ENCODE measurements at regions not wholly inside any gene's neighbourhood (a gene's known extent, or its start where the extent isn't known, plus 50 kb on each side); places are given as distances from the start of the nearest gene placed in this dataset.
A peak's percentile ranks its signal among the peaks of the same experiment; 100 is the strongest.

DNA sequence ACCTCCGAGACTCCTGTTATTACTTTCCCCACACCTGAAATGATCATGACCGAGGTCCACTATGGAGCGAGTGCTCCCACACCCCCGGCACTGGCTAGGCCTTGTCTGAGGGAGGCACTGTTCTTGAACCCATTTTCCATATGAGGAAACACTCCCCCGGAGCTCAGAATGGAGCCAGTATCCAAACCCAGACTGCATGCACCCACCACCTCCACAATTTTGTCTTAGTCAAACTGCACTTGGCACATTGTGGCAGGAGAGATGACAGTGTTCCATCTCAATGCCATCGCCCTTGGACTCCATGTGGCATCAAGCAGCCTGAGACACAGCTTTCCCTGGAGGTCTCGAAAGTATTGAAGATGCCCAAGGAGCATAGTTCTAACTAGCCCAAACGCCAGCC lies 154.1 kb downstream of the NUP210 start:
- ATAC-seq (ENCODE audit: low read depth in 2 of 2): no peak
- peaks cover 0 to 2% (median 0%) of the 10 kb centered on the region in 7 donors for H3K9me3 Mint-ChIP-seq
- no peaks in the 10 kb centered on the region for H3K36me3 Mint-ChIP-seq
- DNase-seq: no peak
- H3K4me1 Mint-ChIP-seq: peaks cover 0 to 9% (median 3%) of the 10 kb centered on the region in 4 donors
- H3K27me3 Mint-ChIP-seq: peaks cover 9% of the 10 kb centered on the region
- no peaks in the 10 kb centered on the region for H3K27me3 ChIP-seq (ENCODE audit: control insufficient read depth, insufficient read depth, low read length)
- H3K4me3 ChIP-seq (ENCODE audit: low read depth, low read length): no peak overlapping the region
- H3K36me3 ChIP-seq (ENCODE audit: control insufficient read depth, insufficient read depth, low read length): no peaks in the 10 kb centered on the region
- H3K4me3 Mint-ChIP-seq: no peak overlapping the region
- H3K9me3 ChIP-seq (ENCODE audit: control insufficient read depth in 2 of 2, low read length in 2 of 2): no peaks in the 10 kb centered on the region
- no peak overlapping the region for H3K27ac ChIP-seq (ENCODE audit: insufficient read depth, low read length, poor library complexity, severe bottlenecking)
- no peaks in the 10 kb centered on the region for H3K4me1 ChIP-seq (ENCODE audit: control insufficient read depth, insufficient read depth, low read length, poor library complexity, severe bottlenecking)
- H3K27ac Mint-ChIP-seq: no peak overlapping the region

GRCh38 chr3:13265507-13265906 lies 154.6 kb downstream of the NUP210 start:
- H3K4me1 ChIP-seq (ENCODE audit: control insufficient read depth, insufficient read depth, low read length, poor library complexity, severe bottlenecking): no peaks in the 10 kb centered on the region
- peaks cover 0 to 3% (median 0%) of the 10 kb centered on the region in 7 donors for H3K9me3 Mint-ChIP-seq
- no peak overlapping the region for H3K4me3 Mint-ChIP-seq
- H3K27me3 Mint-ChIP-seq: peaks cover 7% of the 10 kb centered on the region
- no peaks in the 10 kb centered on the region for H3K27me3 ChIP-seq (ENCODE audit: control insufficient read depth, insufficient read depth, low read length)
- no peak for ATAC-seq (ENCODE audit: low read depth in 2 of 2)
- H3K27ac Mint-ChIP-seq: peak overlapping the region in 1 of 3 donors; percentile 25
- H3K36me3 ChIP-seq (ENCODE audit: control insufficient read depth, insufficient read depth, low read length): no peaks in the 10 kb centered on the region
- no peaks in the 10 kb centered on the region for H3K36me3 Mint-ChIP-seq
- no peaks in the 10 kb centered on the region for H3K9me3 ChIP-seq (ENCODE audit: control insufficient read depth in 2 of 2, low read length in 2 of 2)
- peaks cover 0 to 9% (median 3%) of the 10 kb centered on the region in 4 donors for H3K4me1 Mint-ChIP-seq
- H3K4me3 ChIP-seq (ENCODE audit: low read depth, low read length): no peak overlapping the region
- DNase-seq: no peak
- H3K27ac ChIP-seq (ENCODE audit: insufficient read depth, low read length, poor library complexity, severe bottlenecking): no peak overlapping the region

DNA sequence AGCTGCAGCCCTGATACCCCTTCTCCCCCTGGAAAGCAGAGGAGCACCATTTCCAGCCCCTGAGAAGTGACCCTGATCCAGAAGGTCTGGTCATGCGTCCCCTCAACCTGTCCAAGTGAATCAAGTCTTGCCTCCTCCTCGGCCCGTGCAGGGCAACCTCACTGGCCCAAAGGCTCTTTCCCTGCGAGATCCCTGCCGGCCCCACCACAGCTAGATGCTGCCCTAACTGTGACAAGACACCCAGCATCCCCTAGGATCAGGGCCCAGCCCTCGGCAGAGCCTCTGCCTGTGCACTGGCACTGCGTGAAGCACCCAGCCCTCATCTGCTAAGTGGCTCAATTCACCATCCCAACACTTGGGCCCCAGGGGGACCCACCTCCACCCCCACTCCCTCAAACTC lies 155.1 kb downstream of the NUP210 start:
- Mint-ChIP-seq H3K27ac (no peak overlapping the region), H3K27me3 (peaks cover 7% of the 10 kb centered on the region), H3K4me3 (no peak overlapping the region), H3K36me3 (no peaks in the 10 kb centered on the region), H3K4me1 (peaks cover 0 to 9% (median 3%) of the 10 kb centered on the region in 4 donors), H3K9me3 (peaks cover 0 to 3% (median 0%) of the 10 kb centered on the region in 7 donors)
- Histone ChIP-seq H3K4me1 (ENCODE audit: control insufficient read depth, insufficient read depth, low read length, poor library complexity, severe bottlenecking) (no peaks in the 10 kb centered on the region), H3K36me3 (ENCODE audit: control insufficient read depth, insufficient read depth, low read length) (no peaks in the 10 kb centered on the region), H3K4me3 (ENCODE audit: low read depth, low read length) (no peak overlapping the region), H3K27ac (ENCODE audit: insufficient read depth, low read length, poor library complexity, severe bottlenecking) (no peak overlapping the region), H3K9me3 (ENCODE audit: control insufficient read depth in 2 of 2, low read length in 2 of 2) (no peaks in the 10 kb centered on the region), H3K27me3 (ENCODE audit: control insufficient read depth, insufficient read depth, low read length) (no peaks in the 10 kb centered on the region)
- DNase-seq: no peak
- ATAC-seq (ENCODE audit: low read depth in 2 of 2): no peak

- Histone ChIP-seq H3K27me3 (ENCODE audit: control insufficient read depth, insufficient read depth, low read length) (no peaks in the 10 kb centered on the region), H3K4me3 (ENCODE audit: low read depth, low read length) (no peak overlapping the region), H3K27ac (ENCODE audit: insufficient read depth, low read length, poor library complexity, severe bottlenecking) (no peak overlapping the region), H3K36me3 (ENCODE audit: control insufficient read depth, insufficient read depth, low read length) (no peaks in the 10 kb centered on the region), H3K4me1 (ENCODE audit: control insufficient read depth, insufficient read depth, low read length, poor library complexity, severe bottlenecking) (no peaks in the 10 kb centered on the region), H3K9me3 (ENCODE audit: control insufficient read depth in 2 of 2, low read length in 2 of 2) (no peaks in the 10 kb centered on the region)
- H3K27ac Mint-ChIP-seq: no peak overlapping the region
- ATAC-seq (ENCODE audit: low read depth in 2 of 2) (no peak), DNase-seq (no peak)
- peaks cover 0 to 9% (median 3%) of the 10 kb centered on the region in 4 donors for H3K4me1 Mint-ChIP-seq
- peaks cover 0 to 3% (median 0%) of the 10 kb centered on the region in 7 donors for H3K9me3 Mint-ChIP-seq
- no peak overlapping the region for H3K4me3 Mint-ChIP-seq
- peaks cover 7% of the 10 kb centered on the region for H3K27me3 Mint-ChIP-seq
- H3K36me3 Mint-ChIP-seq: no peaks in the 10 kb centered on the region
Observed at GRCh38 chr3:13264468-13264795, 155.7 kb downstream of the NUP210 start.

DNA sequence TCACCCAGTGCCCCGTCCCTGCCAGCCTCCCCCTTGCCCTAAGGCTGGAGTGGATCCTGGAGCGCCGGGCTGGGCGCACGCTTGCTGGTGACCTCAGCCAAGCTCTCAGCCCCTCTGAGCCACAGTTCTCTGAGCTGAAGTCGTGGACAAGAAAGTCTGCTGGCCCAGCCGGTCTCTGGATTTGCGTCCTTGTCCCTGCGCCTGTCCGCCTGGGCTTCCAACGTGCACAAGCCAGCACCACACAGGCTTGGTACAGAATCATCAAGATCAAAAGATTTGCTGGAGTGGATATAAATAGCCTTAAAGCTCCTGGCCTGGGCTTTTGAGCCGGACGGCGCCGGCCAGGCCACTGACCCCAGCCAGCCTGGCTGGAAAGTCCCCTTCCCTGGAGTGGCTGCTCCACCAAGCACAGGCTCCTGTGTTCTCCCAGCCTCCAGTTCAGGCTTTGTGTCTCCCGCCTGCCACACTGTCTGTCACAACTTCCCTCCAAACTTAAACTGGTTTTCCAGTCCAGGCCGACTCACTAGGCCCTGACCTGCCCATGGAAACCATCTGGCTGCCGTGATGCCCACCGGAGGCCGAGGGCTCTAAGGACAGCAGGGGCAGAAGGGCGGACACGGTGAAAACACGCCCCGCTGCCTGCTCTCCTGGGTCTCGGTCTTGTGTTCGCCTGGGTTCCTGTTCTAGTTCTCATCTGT lies 156.2 kb downstream of the NUP210 start:
- H3K27ac ChIP-seq (ENCODE audit: insufficient read depth, low read length, poor library complexity, severe bottlenecking): no peak overlapping the region
- no peak for DNase-seq
- H3K36me3 Mint-ChIP-seq: no peaks in the 10 kb centered on the region
- peaks cover 4% of the 10 kb centered on the region for H3K27me3 Mint-ChIP-seq
- H3K4me3 ChIP-seq (ENCODE audit: low read depth, low read length): no peak overlapping the region
- no peaks in the 10 kb centered on the region for H3K4me1 ChIP-seq (ENCODE audit: control insufficient read depth, insufficient read depth, low read length, poor library complexity, severe bottlenecking)
- H3K4me3 Mint-ChIP-seq: no peak overlapping the region
- H3K4me1 Mint-ChIP-seq: peaks cover 0 to 9% (median 3%) of the 10 kb centered on the region in 4 donors
- peaks cover 0 to 3% (median 0%) of the 10 kb centered on the region in 7 donors for H3K9me3 Mint-ChIP-seq
- H3K27me3 ChIP-seq (ENCODE audit: control insufficient read depth, insufficient read depth, low read length): no peaks in the 10 kb centered on the region
- no peaks in the 10 kb centered on the region for H3K9me3 ChIP-seq (ENCODE audit: control insufficient read depth in 2 of 2, low read length in 2 of 2)
- ATAC-seq (ENCODE audit: low read depth in 2 of 2): no peak
- no peaks in the 10 kb centered on the region for H3K36me3 ChIP-seq (ENCODE audit: control insufficient read depth, insufficient read depth, low read length)
- peak overlapping the region in 1 of 3 donors; percentile 48 for H3K27ac Mint-ChIP-seq

- no peak for DNase-seq
- H3K36me3 ChIP-seq (ENCODE audit: control insufficient read depth, insufficient read depth, low read length): no peaks in the 10 kb centered on the region
- ATAC-seq (ENCODE audit: low read depth in 2 of 2): no peak
- Mint-ChIP-seq H3K27ac (peak overlapping the region in 1 of 3 donors; percentile 71), H3K36me3 (no peaks in the 10 kb centered on the region), H3K4me1 (peaks cover 0 to 9% (median 3%) of the 10 kb centered on the region in 4 donors), H3K27me3 (peaks cover 5% of the 10 kb centered on the region), H3K9me3 (peaks cover 0 to 2% (median 0%) of the 10 kb centered on the region in 7 donors), H3K4me3 (no peak overlapping the region)
- no peaks in the 10 kb centered on the region for H3K9me3 ChIP-seq (ENCODE audit: control insufficient read depth in 2 of 2, low read length in 2 of 2)
- H3K27ac ChIP-seq (ENCODE audit: insufficient read depth, low read length, poor library complexity, severe bottlenecking): no peak overlapping the region
- no peaks in the 10 kb centered on the region for H3K4me1 ChIP-seq (ENCODE audit: control insufficient read depth, insufficient read depth, low read length, poor library complexity, severe bottlenecking)
- H3K27me3 ChIP-seq (ENCODE audit: control insufficient read depth, insufficient read depth, low read length): no peaks in the 10 kb centered on the region
- H3K4me3 ChIP-seq (ENCODE audit: low read depth, low read length): no peak overlapping the region
Observed at GRCh38 chr3:13262493-13263211, 157.5 kb downstream of the NUP210 start.

DNA sequence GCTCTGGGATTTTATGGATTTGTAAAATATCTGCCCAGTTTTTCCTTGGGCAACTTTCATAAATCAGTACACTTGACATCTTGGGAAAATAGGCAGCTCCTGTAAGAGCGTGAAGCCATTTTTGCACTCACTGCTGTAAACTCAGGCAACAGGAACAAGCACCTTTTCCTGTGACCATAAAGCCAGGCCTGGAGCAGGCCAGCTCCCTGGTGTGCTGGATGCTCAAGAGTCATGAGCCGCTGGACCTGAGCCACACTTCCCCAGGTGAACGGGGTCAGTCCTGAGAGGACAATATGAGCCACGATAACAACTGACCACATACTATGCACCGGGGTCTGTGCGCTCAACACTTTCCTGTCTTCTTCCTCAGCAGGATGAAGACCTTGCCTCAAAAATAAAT lies 158.2 kb downstream of the NUP210 start:
- H3K9me3 Mint-ChIP-seq: peaks cover 0 to 2% (median 0%) of the 10 kb centered on the region in 7 donors
- no peak overlapping the region for H3K27ac Mint-ChIP-seq
- H3K9me3 ChIP-seq (ENCODE audit: control insufficient read depth in 2 of 2, low read length in 2 of 2): no peaks in the 10 kb centered on the region
- H3K27ac ChIP-seq (ENCODE audit: insufficient read depth, low read length, poor library complexity, severe bottlenecking): no peak overlapping the region
- no peak for DNase-seq
- no peaks in the 10 kb centered on the region for H3K4me1 ChIP-seq (ENCODE audit: control insufficient read depth, insufficient read depth, low read length, poor library complexity, severe bottlenecking)
- H3K4me1 Mint-ChIP-seq: peaks cover 0 to 9% (median 3%) of the 10 kb centered on the region in 4 donors
- no peaks in the 10 kb centered on the region for H3K36me3 ChIP-seq (ENCODE audit: control insufficient read depth, insufficient read depth, low read length)
- H3K27me3 Mint-ChIP-seq: peaks cover 5% of the 10 kb centered on the region
- no peaks in the 10 kb centered on the region for H3K36me3 Mint-ChIP-seq
- no peak overlapping the region for H3K4me3 ChIP-seq (ENCODE audit: low read depth, low read length)
- no peak for ATAC-seq (ENCODE audit: low read depth in 2 of 2)
- H3K4me3 Mint-ChIP-seq: no peak overlapping the region
- H3K27me3 ChIP-seq (ENCODE audit: control insufficient read depth, insufficient read depth, low read length): no peaks in the 10 kb centered on the region
